OCI-LY7 (cell line): ENCODE measurements at regions not wholly inside any gene's neighbourhood (a gene's known extent, or its start where the extent isn't known, plus 50 kb on each side); places are given as distances from the start of the nearest gene placed in this dataset.
A peak's percentile ranks its signal among the peaks of the same experiment; 100 is the strongest.

Source experiments
- BruUV-seq: library from RNA; stranded (reverse); fragments of 400-500 nt; replicated peaks from 2 replicates; lab custom pipeline; 2021; lab: Mats Ljungman, UMichigan
- CTCF ChIA-PET: fragments of 300-600 bp; sonication (Branson Sonifier 250); formaldehyde crosslinking; loops from one replicate; lab custom pipeline; 2022; ENCODE audit warnings: antibody characterized with exemption; ENCODE audit not compliant: unreplicated experiment; lab: Charles Lee
- POLR2A ChIA-PET: fragments of 300-600 bp; sonication (Branson Sonifier 250); formaldehyde crosslinking; loops from one replicate; lab custom pipeline; 2022; ENCODE audit warnings: antibody characterized with exemption; lab: Charles Lee
- DNase-seq: peaks from one replicate; pipeline ENCODE4 v3.0.0-alpha.2; 2015; ENCODE audit warnings: low spot score
- H2AFZ ChIP-seq: fragments of 200-600 bp; sonication (generic), shearing (Covaris generic); 2 replicates; pipeline ENCODE4 v1.6.1; 2014; ENCODE audit warnings: mild to moderate bottlenecking, antibody characterized with exemption, low read length, moderate library complexity
- H3K27ac ChIP-seq: fragments of 200-600 bp; sonication (generic); 2 replicates; pipeline ENCODE4 v1.5.1; 2014; ENCODE audit warnings: mixed run types, low read depth, mild to moderate bottlenecking, moderate library complexity, low read length, inconsistent platforms; ENCODE audit not compliant: poor library complexity, severe bottlenecking
- H3K36me3 ChIP-seq: fragments of 200-600 bp; sonication (generic); 2 replicates; pipeline ENCODE4 v1.6.1; 2014; ENCODE audit warnings: mild to moderate bottlenecking, antibody characterized with exemption, low read length, moderate library complexity, mixed read lengths; ENCODE audit not compliant: insufficient read depth
- H3K4me1 ChIP-seq: fragments of 200-600 bp; sonication (generic); 2 replicates; pipeline ENCODE4 v1.5.1; 2014; ENCODE audit warnings: mild to moderate bottlenecking, low read length; ENCODE audit not compliant: insufficient read depth, poor library complexity, severe bottlenecking
- H3K4me2 ChIP-seq: fragments of 200-600 bp; sonication (generic); 2 replicates; pipeline ENCODE4 v1.6.1; 2014; ENCODE audit warnings: mild to moderate bottlenecking, low read length
- H3K4me3 ChIP-seq: fragments of 200-600 bp; sonication (generic); 2 replicates; pipeline ENCODE4 v1.5.1; 2014; ENCODE audit warnings: mild to moderate bottlenecking, low read depth, low read length; ENCODE audit not compliant: poor library complexity, severe bottlenecking
- H3K79me2 ChIP-seq: fragments of 200-600 bp; sonication (generic); 2 replicates; pipeline ENCODE4 v1.6.1; 2016; ENCODE audit warnings: low read depth, mild to moderate bottlenecking, low read length, moderate library complexity, mixed read lengths; ENCODE audit not compliant: insufficient read depth
- H3K9me2 ChIP-seq: fragments of 200-600 bp; sonication (generic); 2 replicates; pipeline ENCODE4 v1.6.1; 2016; ENCODE audit warnings: mild to moderate bottlenecking, low read length, mixed read lengths; ENCODE audit not compliant: insufficient read depth
- H3K9me3 ChIP-seq: fragments of 200-600 bp; sonication (generic); 2 replicates; pipeline ENCODE4 v1.6.1; 2014; ENCODE audit warnings: mild to moderate bottlenecking, mixed run types, low read length, mixed read lengths
- H4K20me1 ChIP-seq: fragments of 200-600 bp; sonication (generic); 2 replicates; pipeline ENCODE4 v1.6.1; 2014; ENCODE audit warnings: mild to moderate bottlenecking, antibody characterized with exemption, low read length, moderate library complexity, mixed read lengths; ENCODE audit not compliant: insufficient read depth
- CTCF ChIP-seq: fragments of 200-600 bp; sonication (generic); conservative IDR thresholded peaks from 2 replicates; pipeline ENCODE4 v1.5.1; 2014; ENCODE audit warnings: mild to moderate bottlenecking, antibody characterized with exemption, low read length, moderate library complexity, mixed read lengths
- EZH2phosphoT487 ChIP-seq: fragments of 200-600 bp; sonication (generic); IDR thresholded peaks from 2 replicates; pipeline ENCODE4 v1.6.1; 2018; ENCODE audit warnings: low read depth, borderline replicate concordance, mild to moderate bottlenecking, mixed run types, antibody characterized with exemption, low read length, moderate library complexity, mixed read lengths
- intact Hi-C: fragments of 100-400 bp; cut with micrococcal nuclease; formaldehyde crosslinking; loops from one replicate; pipeline ENCODE4 v1.10.0; 2022; ENCODE audit not compliant: unreplicated experiment

GRCh38 chr9:129363216-129363873 is 185.3 kb upstream of the IER5L start:
- ChIA-PET POLR2A (no interaction called here), CTCF (no interaction called here)
- H3K4me1 ChIP-seq = peaks cover 10% of the 10 kb centered on the region
- no peak overlapping the region for H2AFZ ChIP-seq
- no peak for DNase-seq
- intact Hi-C loops = no loop called here
- no peaks in the 10 kb centered on the region for H4K20me1 ChIP-seq
- no peak overlapping the region for H3K4me3 ChIP-seq
- H3K9me3 ChIP-seq = no peaks in the 10 kb centered on the region
- no peak overlapping the region for H3K27ac ChIP-seq
- H3K4me2 ChIP-seq = no peak overlapping the region
- TF ChIP-seq EZH2phosphoT487 = no peak
- no peaks in the 10 kb centered on the region for H3K9me2 ChIP-seq
- no TSS peak for BruUV-seq
- H3K79me2 ChIP-seq = no peaks in the 10 kb centered on the region
- H3K36me3 ChIP-seq = no peaks in the 10 kb centered on the region

GRCh38 chr9:129362287-129363000 is 184.4 kb upstream of the IER5L start:
- TF ChIP-seq EZH2phosphoT487 (no peak), CTCF (peak; percentile 32; the same call in 1 of the 2 replicates)
- no peaks in the 10 kb centered on the region for H3K79me2 ChIP-seq
- H3K4me1 ChIP-seq = peaks cover 10% of the 10 kb centered on the region
- ChIA-PET POLR2A (no interaction called here), CTCF (interaction anchor here (0.6 kb wide), 1 partner anchor 189 kb away, joined by 3 read pairs; no protein-coding TSS in a partner anchor)
- no peak overlapping the region for H3K27ac ChIP-seq
- H3K9me3 ChIP-seq = no peaks in the 10 kb centered on the region
- no TSS peak for BruUV-seq
- H3K36me3 ChIP-seq = no peaks in the 10 kb centered on the region
- H4K20me1 ChIP-seq = no peaks in the 10 kb centered on the region
- H3K9me2 ChIP-seq = no peaks in the 10 kb centered on the region
- H3K4me2 ChIP-seq = 0 out of 2 replicates have a peak overlapping the region, but pooled peaks have one; percentile 26
- peak; percentile 29 for DNase-seq
- peak overlapping the region; percentile 82 for H2AFZ ChIP-seq
- no peak overlapping the region for H3K4me3 ChIP-seq
- intact Hi-C loops = no loop called here

DNA sequence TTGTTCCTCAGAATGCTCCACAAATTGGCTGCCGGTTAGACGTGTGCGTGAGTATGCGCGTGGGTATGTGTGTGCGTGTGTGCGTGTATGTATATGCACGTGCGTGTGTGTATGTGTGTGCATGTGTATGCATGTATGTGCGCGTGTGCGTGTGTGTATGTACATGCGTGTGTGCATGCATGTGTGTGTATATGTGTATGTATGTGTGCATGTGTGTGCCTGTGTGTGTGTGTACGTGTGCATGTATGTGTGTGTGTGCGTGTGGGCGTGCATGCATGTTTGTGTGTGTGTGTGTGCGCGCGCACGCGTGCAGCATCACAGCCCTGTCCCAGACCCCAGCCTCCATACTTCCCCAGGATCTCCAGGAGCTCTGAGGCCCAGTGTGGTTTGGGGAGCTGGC is 183.1 kb upstream of the IER5L start:
- DNase-seq = no peak
- Histone ChIP-seq H2AFZ (no peak overlapping the region), H3K9me2 (no peaks in the 10 kb centered on the region), H3K4me3 (no peak overlapping the region), H3K9me3 (no peaks in the 10 kb centered on the region), H3K27ac (no peak overlapping the region), H3K4me2 (no peak overlapping the region), H3K4me1 (peaks cover 10% of the 10 kb centered on the region), H4K20me1 (no peaks in the 10 kb centered on the region), H3K36me3 (no peaks in the 10 kb centered on the region), H3K79me2 (no peaks in the 10 kb centered on the region)
- ChIA-PET CTCF (no interaction called here), POLR2A (interaction anchor here (1.2 kb wide), 1 partner anchor 14 kb away, joined by 5 read pairs; no protein-coding TSS in a partner anchor)
- BruUV-seq = no TSS peak
- intact Hi-C loops = no loop called here
- TF ChIP-seq EZH2phosphoT487 (no peak), CTCF (no peak)
